COR-L47 (cell line): ENCODE measurements at regions not wholly inside any gene's neighbourhood (a gene's known extent, or its start where the extent isn't known, plus 50 kb on each side); places are given as distances from the start of the nearest gene placed in this dataset.
A peak's percentile ranks its signal among the peaks of the same experiment; 100 is the strongest.

Experiments
- DNase-seq: peaks from one replicate; lab custom pipeline; 2025; lab: John Stamatoyannopoulos, UW

- DNase-seq, result no peak
Measured at GRCh38 chr17:79220201-79220712, 145.6 kb downstream of the ENGASE start.

- no peak for DNase-seq
Measured at GRCh38 chr17:79219208-79219935, 144.7 kb downstream of the ENGASE start.

GRCh38 chr17:79218825-79219200 is 144.2 kb downstream of the ENGASE start:
- DNase-seq, result no peak

GRCh38 chr17:79218175-79218824 is 143.7 kb downstream of the ENGASE start:
- no peak for DNase-seq

GRCh38 chr17:79217473-79218135 is 143.0 kb downstream of the ENGASE start:
- DNase-seq, result no peak

- DNase-seq, result no peak
Measured at GRCh38 chr17:79216826-79217225, 142.2 kb downstream of the ENGASE start.

GRCh38 chr17:79216391-79216790 is 141.8 kb downstream of the ENGASE start:
- DNase-seq, result no peak

GRCh38 chr17:79215631-79216030 is 141.0 kb downstream of the ENGASE start:
- no peak for DNase-seq

GRCh38 chr17:79214940-79215604 is 140.4 kb downstream of the ENGASE start:
- DNase-seq, result peak; percentile 71

- DNase-seq, result no peak
Measured at GRCh38 chr17:79214459-79214858, 139.8 kb downstream of the ENGASE start.

- DNase-seq, result no peak
Measured at GRCh38 chr17:79213305-79213704, 138.7 kb downstream of the ENGASE start.

GRCh38 chr17:79212149-79213087 is 137.8 kb downstream of the ENGASE start:
- no peak for DNase-seq

- DNase-seq, result no peak
Measured at GRCh38 chr17:79211061-79211770, 136.6 kb downstream of the ENGASE start.

- DNase-seq, result no peak
Measured at GRCh38 chr17:79210638-79211037, 136.0 kb downstream of the ENGASE start.

- DNase-seq, result no peak
Measured at GRCh38 chr17:79207960-79208359, 133.3 kb downstream of the ENGASE start.

- no peak for DNase-seq
Measured at GRCh38 chr17:79205688-79206205, 131.1 kb downstream of the ENGASE start.

GRCh38 chr17:79204261-79204660 is 129.6 kb downstream of the ENGASE start:
- DNase-seq, result no peak

GRCh38 chr17:79203657-79204056 is 129.0 kb downstream of the ENGASE start:
- DNase-seq, result no peak

GRCh38 chr17:79203016-79203415 is 128.4 kb downstream of the ENGASE start:
- no peak for DNase-seq

- no peak for DNase-seq
Measured at GRCh38 chr17:79202480-79202879, 127.9 kb downstream of the ENGASE start.
